ENCODE measurements at regions not wholly inside any gene's neighbourhood (a gene's known extent, or its start where the extent isn't known, plus 50 kb on each side); places are given as distances from the start of the nearest gene placed in this dataset.
"Not testable (repeated sequence)": the region's sequence is repeated elsewhere in the genome, so short reads cannot be mapped to it uniquely, and the experiment has no call there.

DNA sequence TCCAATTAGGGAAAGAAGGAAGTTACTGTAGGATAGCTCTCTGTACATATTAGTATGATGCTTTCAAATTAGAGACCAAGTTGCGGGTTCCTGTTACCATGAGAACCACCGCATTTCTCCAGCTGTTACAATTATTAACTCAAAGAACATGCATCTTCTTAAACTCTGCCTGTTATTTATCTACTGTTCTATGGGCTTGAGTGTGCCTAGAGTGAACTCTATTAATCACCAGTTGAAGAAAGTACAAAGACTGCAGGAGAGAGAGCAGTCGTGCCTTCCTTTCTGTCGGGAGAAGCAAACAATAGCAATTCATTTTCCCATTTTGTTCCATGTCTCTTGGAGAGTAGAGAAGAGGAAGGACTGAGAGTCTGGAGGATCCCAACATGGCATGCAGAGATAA lies 1071.2 kb downstream of the TYW1 start:
- no peaks in the 10 kb centered on the region for H3K36me3 Mint-ChIP-seq
- no peaks in the 10 kb centered on the region for H3K4me1 Mint-ChIP-seq
- peaks cover 12% of the 10 kb centered on the region for H3K9me3 Mint-ChIP-seq
- H3K4me3 Mint-ChIP-seq: no peak overlapping the region
- H3K27ac Mint-ChIP-seq: no peak overlapping the region
- no peaks in the 10 kb centered on the region for H3K27me3 Mint-ChIP-seq

DNA sequence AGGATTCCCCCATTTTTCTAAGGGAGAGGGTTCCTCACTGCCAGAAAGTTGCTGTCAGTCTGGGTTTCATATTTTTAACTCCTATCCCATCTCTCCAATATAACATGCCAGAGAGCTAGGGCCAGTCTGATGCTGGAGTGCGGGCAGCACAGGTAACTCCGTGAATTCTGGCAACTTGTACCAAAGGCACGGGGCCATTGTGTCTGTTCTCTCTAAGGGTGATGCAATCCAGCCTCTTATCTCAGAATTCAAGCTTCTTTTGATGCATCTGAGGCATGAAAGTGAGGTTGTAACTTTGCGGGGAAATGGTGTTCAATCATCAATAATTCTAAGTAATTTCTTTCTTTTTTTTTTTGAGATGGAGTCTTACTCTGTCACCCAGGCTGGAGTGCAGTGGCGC lies 1074.4 kb downstream of the TYW1 start:
- no peaks in the 10 kb centered on the region for H3K4me1 Mint-ChIP-seq
- H3K27ac Mint-ChIP-seq: no peak overlapping the region
- H3K36me3 Mint-ChIP-seq: no peaks in the 10 kb centered on the region

DNA sequence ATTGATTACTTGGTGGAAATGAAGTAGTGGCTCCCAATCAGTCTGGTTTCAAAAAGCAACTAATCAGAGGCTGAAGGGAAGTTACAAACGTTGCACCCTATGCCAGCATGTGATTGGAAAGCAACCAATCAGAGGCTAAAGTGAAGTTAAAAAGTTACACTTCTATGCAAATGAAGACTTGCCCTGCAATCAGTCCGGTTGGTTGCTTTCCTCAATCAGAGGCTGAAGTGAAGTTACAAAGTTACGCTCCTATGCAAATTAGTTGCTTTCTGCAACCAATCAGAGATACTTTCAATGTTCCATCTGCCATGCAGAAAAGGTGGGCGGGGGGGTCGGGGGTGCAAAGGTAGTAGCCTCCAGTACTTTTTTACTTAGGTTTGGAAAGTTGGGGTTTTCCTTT lies 1077.1 kb downstream of the TYW1 start:
- no peaks in the 10 kb centered on the region for H3K9me3 Mint-ChIP-seq
- no peak overlapping the region for H3K4me3 Mint-ChIP-seq
- no peaks in the 10 kb centered on the region for H3K27me3 Mint-ChIP-seq
- no peaks in the 10 kb centered on the region for H3K4me1 Mint-ChIP-seq
- no peaks in the 10 kb centered on the region for H3K36me3 Mint-ChIP-seq
- H3K27ac Mint-ChIP-seq: no peak overlapping the region

More for the DNA sequence above, 1074.4 kb downstream of the TYW1 start:
- H3K27me3 Mint-ChIP-seq: no peaks in the 10 kb centered on the region
- H3K9me3 Mint-ChIP-seq: peaks cover 12% of the 10 kb centered on the region
- no peak overlapping the region for H3K4me3 Mint-ChIP-seq

DNA sequence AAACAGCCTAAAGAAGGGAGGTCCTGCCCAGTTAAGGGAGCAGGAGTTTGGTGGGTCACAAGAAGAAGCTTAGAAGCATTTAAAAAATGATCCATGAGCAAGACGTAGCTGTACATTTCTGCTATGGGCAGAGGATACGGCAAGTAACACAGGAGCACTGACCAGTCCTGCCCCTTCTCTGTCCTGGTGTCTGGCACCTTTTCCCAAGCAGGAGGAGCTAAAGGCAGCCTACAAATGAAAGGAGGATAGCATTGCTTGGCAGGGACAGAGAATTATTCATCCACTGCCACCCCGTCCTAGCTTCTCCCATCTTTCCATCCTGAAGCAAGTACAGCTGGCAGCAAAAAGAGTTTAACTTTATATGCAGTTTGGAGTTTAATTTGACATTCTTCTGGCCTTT lies 1077.6 kb downstream of the TYW1 start:
- H3K36me3 Mint-ChIP-seq: no peaks in the 10 kb centered on the region
- no peaks in the 10 kb centered on the region for H3K27me3 Mint-ChIP-seq
- no peak overlapping the region for H3K27ac Mint-ChIP-seq
- no peaks in the 10 kb centered on the region for H3K9me3 Mint-ChIP-seq
- H3K4me1 Mint-ChIP-seq: no peaks in the 10 kb centered on the region
- H3K4me3 Mint-ChIP-seq: no peak overlapping the region

DNA sequence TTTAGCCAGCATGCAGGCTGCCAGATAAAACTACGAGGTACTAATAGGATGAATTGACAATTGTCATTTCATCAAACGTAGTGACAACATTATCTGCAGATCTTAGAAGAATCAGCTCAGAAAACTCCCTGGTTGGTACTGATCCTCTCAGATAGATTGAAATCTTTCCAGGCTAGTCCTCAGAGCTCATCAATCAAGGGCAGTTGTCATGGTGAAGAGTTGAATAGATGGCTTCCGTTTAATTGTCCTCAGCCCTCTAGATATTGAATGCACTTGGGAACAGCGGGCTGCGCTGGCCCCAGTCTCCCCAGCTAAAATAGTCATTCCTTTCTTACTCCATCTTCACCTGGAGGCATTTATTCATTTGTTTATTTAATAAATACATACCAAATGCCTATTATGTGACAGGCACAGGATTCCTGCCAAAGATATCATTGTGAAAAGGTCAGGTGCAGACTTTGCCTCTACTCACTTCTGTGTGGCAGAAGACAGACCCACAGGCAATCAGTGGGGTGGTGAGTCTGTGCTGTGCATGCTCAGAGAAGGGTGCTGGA lies 1081.6 kb downstream of the TYW1 start:
- Mint-ChIP-seq H3K27me3 (no peaks in the 10 kb centered on the region), H3K36me3 (no peaks in the 10 kb centered on the region), H3K4me3 (no peak overlapping the region), H3K27ac (no peak overlapping the region), H3K9me3 (peaks cover 6% of the 10 kb centered on the region), H3K4me1 (no peaks in the 10 kb centered on the region)

DNA sequence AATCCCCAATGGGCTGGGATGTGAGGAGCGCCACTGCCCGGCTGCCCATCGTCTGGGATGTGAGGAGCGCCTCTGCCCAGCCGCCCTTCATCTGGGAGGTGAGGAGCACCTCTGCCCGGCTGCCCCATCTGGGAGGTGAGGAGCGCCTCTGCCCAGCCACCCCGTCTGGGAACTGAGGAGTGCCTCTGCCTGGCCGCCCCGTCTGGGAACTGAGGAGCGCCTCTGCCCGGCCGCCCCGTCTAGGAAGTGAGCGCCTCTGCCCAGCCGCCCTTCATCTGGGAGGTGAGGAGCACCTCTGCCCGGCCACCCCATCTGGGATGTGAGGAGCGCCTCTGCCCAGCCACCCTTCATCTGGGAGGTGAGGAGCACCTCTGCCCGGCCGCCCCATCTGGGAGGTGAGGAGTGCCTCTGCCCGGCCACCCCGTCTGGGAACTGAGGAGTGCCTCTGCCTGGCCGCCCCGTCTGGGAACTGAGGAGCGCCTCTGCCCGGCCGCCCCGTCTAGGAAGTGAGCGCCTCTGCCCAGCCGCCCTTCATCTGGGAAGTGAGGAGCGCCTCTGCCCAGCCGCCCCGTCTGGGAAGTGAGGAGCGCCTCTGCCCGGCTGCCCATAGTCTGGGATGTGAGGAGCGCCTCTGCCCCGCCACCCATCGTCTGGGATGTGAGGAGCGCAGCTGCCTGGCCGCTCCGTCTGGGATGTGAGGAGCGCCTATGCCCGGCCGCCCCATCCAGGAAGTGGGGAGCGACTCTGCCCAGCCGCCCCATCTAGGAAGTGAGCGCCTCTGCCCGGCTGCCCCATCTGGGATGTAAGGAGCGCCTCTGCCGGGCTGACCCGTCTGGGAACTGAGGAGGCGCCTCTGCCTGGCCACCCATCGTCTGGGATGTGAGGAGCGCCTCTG lies 1085.7 kb downstream of the TYW1 start:
- not testable (repeated sequence) for H3K36me3 Mint-ChIP-seq, H3K27me3 Mint-ChIP-seq, H3K4me3 Mint-ChIP-seq, H3K4me1 Mint-ChIP-seq, H3K9me3 Mint-ChIP-seq, H3K27ac Mint-ChIP-seq

DNA sequence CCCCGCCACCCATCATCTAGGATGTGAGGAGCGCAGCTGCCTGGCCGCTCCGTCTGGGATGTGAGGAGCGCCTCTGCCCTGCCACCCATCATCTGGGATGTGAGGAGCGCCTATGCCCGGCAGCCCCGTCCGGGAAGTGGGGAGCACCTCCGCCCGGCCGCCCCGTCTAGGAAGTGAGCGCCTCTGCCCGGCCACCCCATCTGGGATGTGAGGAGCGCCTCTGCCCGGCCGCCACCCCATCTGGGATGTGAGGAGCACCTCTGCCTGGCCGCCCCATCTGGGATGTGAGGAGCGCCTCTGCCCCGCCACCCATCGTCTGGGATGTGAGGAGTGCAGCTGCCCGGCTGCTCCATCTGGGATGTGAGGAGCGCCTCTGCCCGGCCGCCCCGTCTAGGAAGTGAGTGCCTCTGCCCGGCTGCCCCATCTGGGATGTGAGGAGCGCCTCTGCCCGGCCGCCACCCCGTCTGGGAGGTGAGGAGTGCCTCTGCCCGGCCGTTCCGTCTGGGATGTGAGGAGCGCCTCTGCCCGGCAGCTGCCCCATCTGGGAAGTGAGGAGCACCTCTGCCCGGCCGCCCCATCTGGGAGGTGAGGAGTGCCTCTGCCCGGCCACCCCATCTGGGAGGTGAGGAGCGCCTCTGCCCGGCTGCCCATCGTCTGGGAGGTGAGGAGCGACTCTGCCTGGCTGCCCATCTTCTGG lies 1086.5 kb downstream of the TYW1 start:
- H3K4me1 Mint-ChIP-seq, H3K9me3 Mint-ChIP-seq, H3K4me3 Mint-ChIP-seq, H3K27ac Mint-ChIP-seq, H3K36me3 Mint-ChIP-seq, H3K27me3 Mint-ChIP-seq: not testable (repeated sequence)

DNA sequence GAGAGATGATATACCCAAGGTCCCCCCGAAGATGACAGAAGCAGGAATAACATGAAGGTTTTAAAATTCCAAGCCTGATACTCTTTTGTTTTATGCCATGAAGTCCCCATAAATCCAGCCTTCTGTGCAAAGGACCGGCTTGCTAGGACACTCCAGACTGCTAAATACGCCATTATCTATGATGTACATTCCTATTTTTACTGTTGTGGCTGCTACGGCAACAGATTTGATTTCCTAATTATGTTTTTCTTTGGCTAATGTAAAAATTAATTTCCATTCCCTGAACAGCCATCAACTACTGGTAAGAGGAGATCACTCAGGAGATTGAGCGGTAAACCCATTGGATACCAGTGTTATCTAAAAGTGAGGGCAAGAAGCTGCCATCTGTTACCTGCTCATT lies 1090.8 kb downstream of the TYW1 start:
- Mint-ChIP-seq H3K27ac (no peak overlapping the region), H3K27me3 (no peaks in the 10 kb centered on the region), H3K4me1 (no peaks in the 10 kb centered on the region), H3K4me3 (no peak overlapping the region), H3K9me3 (no peaks in the 10 kb centered on the region), H3K36me3 (no peaks in the 10 kb centered on the region)

DNA sequence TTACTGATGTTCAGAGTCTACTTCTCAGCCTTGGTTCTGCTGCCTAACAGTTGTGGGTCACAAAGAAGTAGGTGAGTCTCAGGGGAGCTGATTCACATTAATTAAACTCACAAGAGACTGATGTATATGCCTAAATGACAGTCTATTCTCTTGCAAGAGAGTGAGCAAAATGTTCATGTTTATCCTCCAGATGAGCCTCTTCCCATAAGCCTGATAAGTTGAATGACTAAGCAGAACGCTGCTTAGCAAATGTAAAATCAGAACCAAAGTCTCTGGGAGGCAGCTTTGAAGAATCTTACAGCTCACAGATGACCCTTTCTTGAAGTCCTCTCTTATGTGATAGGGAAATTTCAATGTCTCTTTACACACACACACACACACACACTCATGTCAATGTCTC lies 1092.2 kb downstream of the TYW1 start:
- Mint-ChIP-seq H3K4me3 (no peak overlapping the region), H3K4me1 (no peaks in the 10 kb centered on the region), H3K9me3 (no peaks in the 10 kb centered on the region), H3K27me3 (no peaks in the 10 kb centered on the region), H3K36me3 (no peaks in the 10 kb centered on the region), H3K27ac (no peak overlapping the region)

DNA sequence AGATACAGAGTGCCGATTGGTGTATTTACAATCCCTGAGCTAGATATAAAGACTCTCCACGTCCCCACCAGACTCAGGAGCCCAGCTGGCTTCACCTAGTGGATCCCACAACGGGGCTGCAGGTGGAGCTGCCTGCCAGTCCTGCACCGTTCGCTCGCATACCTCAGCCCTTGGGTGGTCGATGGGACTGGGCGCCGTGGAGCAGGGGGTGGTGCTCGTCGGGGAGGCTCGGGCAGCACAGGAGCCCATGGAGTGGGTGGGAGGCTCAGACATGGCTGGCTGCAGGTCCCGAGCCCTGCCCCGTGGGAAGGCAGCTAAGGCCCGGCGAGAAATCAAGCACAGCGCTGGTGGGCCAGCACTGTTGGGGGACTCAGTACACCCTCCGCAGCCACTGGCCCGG lies 1093.6 kb downstream of the TYW1 start:
- H3K4me3 Mint-ChIP-seq, H3K9me3 Mint-ChIP-seq, H3K4me1 Mint-ChIP-seq, H3K36me3 Mint-ChIP-seq, H3K27ac Mint-ChIP-seq, H3K27me3 Mint-ChIP-seq: not testable (repeated sequence)

DNA sequence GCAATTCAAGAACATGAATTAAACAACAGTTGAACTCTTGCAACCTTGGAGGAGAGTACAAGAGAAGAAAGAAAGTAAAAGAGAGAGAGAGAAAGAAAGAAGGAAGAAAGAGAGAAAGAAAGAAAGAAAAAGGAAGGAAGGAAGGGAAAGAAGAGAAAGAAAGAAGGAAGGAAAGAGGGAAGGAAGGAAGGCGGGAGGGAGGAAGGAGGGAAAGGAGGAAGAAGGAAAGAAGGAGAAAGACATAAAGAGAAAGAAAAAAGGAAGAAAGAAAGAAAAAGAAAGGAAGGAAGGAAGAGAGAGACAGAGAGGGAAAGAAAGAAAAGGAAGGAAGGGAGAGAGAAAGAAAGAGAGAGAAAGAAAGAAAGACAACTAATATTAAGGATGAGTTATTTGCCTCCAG lies 1106.7 kb downstream of the TYW1 start:
- H3K27me3 Mint-ChIP-seq: no peaks in the 10 kb centered on the region
- H3K4me1 Mint-ChIP-seq: no peaks in the 10 kb centered on the region
- H3K36me3 Mint-ChIP-seq: no peaks in the 10 kb centered on the region
- H3K27ac Mint-ChIP-seq: peak overlapping the region; percentile 75
- H3K9me3 Mint-ChIP-seq: no peaks in the 10 kb centered on the region
- H3K4me3 Mint-ChIP-seq: no peak overlapping the region

DNA sequence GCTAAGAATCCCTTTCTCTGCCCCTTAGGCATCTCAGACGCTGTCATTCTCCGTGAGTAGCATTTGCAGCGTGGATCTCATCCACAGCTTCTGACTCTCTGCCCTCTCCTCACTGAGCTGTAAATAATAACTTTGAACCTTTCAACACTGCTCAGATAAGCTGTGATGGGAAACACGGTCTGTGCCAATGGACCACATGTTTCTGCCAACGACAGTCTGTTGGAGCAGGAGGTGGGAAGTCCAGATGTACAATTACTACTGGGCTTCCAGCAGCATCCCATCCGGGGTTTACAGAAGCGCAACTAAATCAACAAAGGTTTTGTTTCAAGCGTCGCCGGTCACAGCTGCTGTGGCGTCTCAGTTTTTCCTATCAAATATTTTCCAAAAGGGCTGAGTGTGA lies 1110.6 kb downstream of the TYW1 start:
- no peak overlapping the region for H3K4me3 Mint-ChIP-seq
- H3K36me3 Mint-ChIP-seq: no peaks in the 10 kb centered on the region
- no peaks in the 10 kb centered on the region for H3K27me3 Mint-ChIP-seq
- no peak overlapping the region for H3K27ac Mint-ChIP-seq
- no peaks in the 10 kb centered on the region for H3K4me1 Mint-ChIP-seq
- no peaks in the 10 kb centered on the region for H3K9me3 Mint-ChIP-seq

DNA sequence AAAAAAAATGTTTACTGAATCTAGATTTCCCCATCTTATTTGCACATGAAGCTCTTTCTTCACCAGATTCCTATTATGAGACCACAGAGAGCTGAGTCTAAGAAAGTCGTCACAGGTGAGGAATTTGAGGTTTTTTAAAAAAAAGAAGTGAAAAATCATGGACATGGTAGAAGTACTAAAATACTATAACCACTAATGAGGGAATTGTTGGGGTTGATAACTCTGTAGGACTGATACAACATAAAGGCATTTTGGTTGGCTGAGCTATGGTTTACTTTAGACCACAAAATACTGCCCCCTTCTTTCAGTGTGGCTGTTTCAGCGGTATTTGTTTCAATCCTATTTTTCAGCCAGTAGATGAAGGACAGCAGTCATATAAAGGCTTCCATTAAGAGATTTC lies 1111.3 kb downstream of the TYW1 start:
- Mint-ChIP-seq H3K36me3 (no peaks in the 10 kb centered on the region), H3K9me3 (no peaks in the 10 kb centered on the region), H3K4me3 (no peak overlapping the region), H3K27me3 (no peaks in the 10 kb centered on the region), H3K4me1 (no peaks in the 10 kb centered on the region), H3K27ac (no peak overlapping the region)

DNA sequence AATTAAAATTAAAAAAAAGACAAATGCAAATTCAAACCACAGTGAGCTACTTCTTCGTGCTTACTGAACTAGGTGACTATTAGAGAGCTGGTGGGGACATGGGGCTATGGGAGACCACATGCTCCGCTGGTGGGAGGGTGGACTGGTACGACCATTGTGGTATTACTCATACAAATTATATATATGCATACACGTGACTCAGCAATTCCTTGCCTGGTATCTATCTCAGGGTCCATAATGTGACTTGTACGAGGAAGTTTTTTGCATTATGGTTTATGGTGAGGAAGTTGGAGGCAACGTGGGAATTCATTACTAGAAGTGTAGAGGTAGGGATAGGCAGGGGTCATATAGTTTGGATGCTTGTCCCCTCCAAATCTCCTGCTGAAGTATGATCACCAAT lies 1112.7 kb downstream of the TYW1 start:
- no peak overlapping the region for H3K27ac Mint-ChIP-seq
- no peak overlapping the region for H3K4me3 Mint-ChIP-seq
- no peaks in the 10 kb centered on the region for H3K36me3 Mint-ChIP-seq
- no peaks in the 10 kb centered on the region for H3K4me1 Mint-ChIP-seq
- no peaks in the 10 kb centered on the region for H3K9me3 Mint-ChIP-seq
- H3K27me3 Mint-ChIP-seq: no peaks in the 10 kb centered on the region

DNA sequence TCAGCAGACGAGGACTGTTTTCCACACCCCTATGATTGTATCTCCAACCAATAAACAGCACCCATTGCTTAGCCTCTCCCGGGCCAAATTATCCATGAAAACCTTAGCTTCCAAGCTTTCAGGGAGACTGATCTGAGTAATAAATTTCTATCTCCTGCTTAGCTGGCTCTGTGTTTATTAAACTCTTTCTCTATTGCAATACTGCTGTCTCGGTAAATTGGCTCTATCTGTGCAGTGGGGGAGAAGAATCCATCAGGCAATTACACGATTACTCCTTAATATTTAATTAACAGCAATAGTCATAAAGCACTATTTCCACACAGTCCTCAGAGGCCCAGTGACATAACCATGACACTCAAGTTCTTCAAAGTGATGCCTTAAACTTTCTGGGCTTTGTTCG lies 1122.8 kb downstream of the TYW1 start:
- H3K27me3 Mint-ChIP-seq: no peaks in the 10 kb centered on the region
- H3K27ac Mint-ChIP-seq: no peak overlapping the region
- H3K36me3 Mint-ChIP-seq: no peaks in the 10 kb centered on the region
- H3K4me3 Mint-ChIP-seq: no peak overlapping the region
- H3K9me3 Mint-ChIP-seq: peaks cover 23% of the 10 kb centered on the region
- H3K4me1 Mint-ChIP-seq: no peaks in the 10 kb centered on the region

DNA sequence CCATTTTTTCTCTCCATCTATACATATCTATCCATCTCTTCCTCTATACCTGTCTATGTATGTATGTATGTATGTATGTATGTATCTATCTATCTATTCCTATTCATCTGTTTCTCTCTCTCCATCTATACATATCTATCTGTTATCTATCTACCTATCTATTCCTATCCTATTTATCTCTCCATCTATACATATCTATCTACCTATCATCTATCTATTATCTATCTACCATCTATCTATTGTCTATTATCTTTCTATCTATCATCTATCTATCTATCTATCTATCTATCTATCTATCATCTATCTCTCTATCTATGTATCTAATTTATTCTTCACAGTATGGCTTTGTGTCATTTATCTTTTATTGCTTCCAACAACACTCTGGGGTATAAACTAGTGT lies 1124.4 kb downstream of the TYW1 start:
- Mint-ChIP-seq H3K4me3 (no peak overlapping the region), H3K27me3 (no peaks in the 10 kb centered on the region), H3K4me1 (no peaks in the 10 kb centered on the region), H3K9me3 (peaks cover 23% of the 10 kb centered on the region), H3K36me3 (no peaks in the 10 kb centered on the region), H3K27ac (no peak overlapping the region)
